ENCODE measurements at regions not wholly inside any gene's neighbourhood (a gene's known extent, or its start where the extent isn't known, plus 50 kb on each side); places are given as distances from the start of the nearest gene placed in this dataset.

- Histone ChIP-seq H3K4me3 (ENCODE audit: low read depth in 1 of 5, low read length in 5 of 5) (no peak overlapping the region), H3K9me3 (ENCODE audit: control insufficient read depth in 5 of 5, low read length in 5 of 5) (no peaks in the 10 kb centered on the region), H3K4me1 (ENCODE audit: control insufficient read depth in 5 of 5, insufficient read depth in 5 of 5, low read length in 5 of 5) (no peaks in the 10 kb centered on the region), H3K9ac (ENCODE audit: low read length in 5 of 5) (no peak overlapping the region), H3K27ac (ENCODE audit: low read depth, low read length) (no peak overlapping the region), H3K27me3 (ENCODE audit: control insufficient read depth in 5 of 5, insufficient read depth in 4 of 5, low read length in 5 of 5) (no peaks in the 10 kb centered on the region), H3K36me3 (ENCODE audit: control insufficient read depth in 5 of 5, insufficient read depth in 5 of 5, low read length in 5 of 5) (no peaks in the 10 kb centered on the region)
Measured at GRCh38 chr20:24737212-24737850, 211.7 kb upstream of the CST7 start.

- Histone ChIP-seq H3K36me3 (ENCODE audit: control insufficient read depth in 5 of 5, insufficient read depth in 5 of 5, low read length in 5 of 5) (no peaks in the 10 kb centered on the region), H3K27me3 (ENCODE audit: control insufficient read depth in 5 of 5, insufficient read depth in 4 of 5, low read length in 5 of 5) (peaks cover 0 to 3% (median 0%) of the 10 kb centered on the region in 5 donors), H3K27ac (ENCODE audit: low read depth, low read length) (no peak overlapping the region), H3K9ac (ENCODE audit: low read length in 5 of 5) (no peak overlapping the region), H3K4me1 (ENCODE audit: control insufficient read depth in 5 of 5, insufficient read depth in 5 of 5, low read length in 5 of 5) (no peaks in the 10 kb centered on the region), H3K4me3 (ENCODE audit: low read depth in 1 of 5, low read length in 5 of 5) (no peak overlapping the region), H3K9me3 (ENCODE audit: control insufficient read depth in 5 of 5, low read length in 5 of 5) (no peaks in the 10 kb centered on the region)
Measured at GRCh38 chr20:24738058-24738775, 210.9 kb upstream of the CST7 start.

- Histone ChIP-seq H3K36me3 (ENCODE audit: control insufficient read depth in 5 of 5, insufficient read depth in 5 of 5, low read length in 5 of 5) (no peaks in the 10 kb centered on the region), H3K4me3 (ENCODE audit: low read depth in 1 of 5, low read length in 5 of 5) (no peak overlapping the region), H3K4me1 (ENCODE audit: control insufficient read depth in 5 of 5, insufficient read depth in 5 of 5, low read length in 5 of 5) (no peaks in the 10 kb centered on the region), H3K9me3 (ENCODE audit: control insufficient read depth in 5 of 5, low read length in 5 of 5) (no peaks in the 10 kb centered on the region), H3K27ac (ENCODE audit: low read depth, low read length) (no peak overlapping the region), H3K9ac (ENCODE audit: low read length in 5 of 5) (no peak overlapping the region), H3K27me3 (ENCODE audit: control insufficient read depth in 5 of 5, insufficient read depth in 4 of 5, low read length in 5 of 5) (peaks cover 0 to 4% (median 0%) of the 10 kb centered on the region in 5 donors)
Measured at GRCh38 chr20:24738981-24739633, 210.0 kb upstream of the CST7 start.

GRCh38 chr20:24739746-24740145 lies 209.3 kb upstream of the CST7 start:
- no peak overlapping the region for H3K27ac ChIP-seq (ENCODE audit: low read depth, low read length)
- no peaks in the 10 kb centered on the region for H3K9me3 ChIP-seq (ENCODE audit: control insufficient read depth in 5 of 5, low read length in 5 of 5)
- no peaks in the 10 kb centered on the region for H3K4me1 ChIP-seq (ENCODE audit: control insufficient read depth in 5 of 5, insufficient read depth in 5 of 5, low read length in 5 of 5)
- H3K36me3 ChIP-seq (ENCODE audit: control insufficient read depth in 5 of 5, insufficient read depth in 5 of 5, low read length in 5 of 5), result no peaks in the 10 kb centered on the region
- H3K4me3 ChIP-seq (ENCODE audit: low read depth in 1 of 5, low read length in 5 of 5), result no peak overlapping the region
- no peak overlapping the region for H3K9ac ChIP-seq (ENCODE audit: low read length in 5 of 5)
- peaks cover 0 to 4% (median 0%) of the 10 kb centered on the region in 5 donors for H3K27me3 ChIP-seq (ENCODE audit: control insufficient read depth in 5 of 5, insufficient read depth in 4 of 5, low read length in 5 of 5)

GRCh38 chr20:24741493-24742072 lies 207.5 kb upstream of the CST7 start:
- H3K9me3 ChIP-seq (ENCODE audit: control insufficient read depth in 5 of 5, low read length in 5 of 5), result no peaks in the 10 kb centered on the region
- no peak overlapping the region for H3K9ac ChIP-seq (ENCODE audit: low read length in 5 of 5)
- peaks cover 0 to 4% (median 0%) of the 10 kb centered on the region in 5 donors for H3K27me3 ChIP-seq (ENCODE audit: control insufficient read depth in 5 of 5, insufficient read depth in 4 of 5, low read length in 5 of 5)
- no peak overlapping the region for H3K4me3 ChIP-seq (ENCODE audit: low read depth in 1 of 5, low read length in 5 of 5)
- no peaks in the 10 kb centered on the region for H3K4me1 ChIP-seq (ENCODE audit: control insufficient read depth in 5 of 5, insufficient read depth in 5 of 5, low read length in 5 of 5)
- no peaks in the 10 kb centered on the region for H3K36me3 ChIP-seq (ENCODE audit: control insufficient read depth in 5 of 5, insufficient read depth in 5 of 5, low read length in 5 of 5)
- H3K27ac ChIP-seq (ENCODE audit: low read depth, low read length), result no peak overlapping the region

- H3K4me3 ChIP-seq (ENCODE audit: low read depth in 1 of 5, low read length in 5 of 5), result no peak overlapping the region
- H3K9me3 ChIP-seq (ENCODE audit: control insufficient read depth in 5 of 5, low read length in 5 of 5), result no peaks in the 10 kb centered on the region
- peaks cover 0 to 4% (median 0%) of the 10 kb centered on the region in 5 donors for H3K27me3 ChIP-seq (ENCODE audit: control insufficient read depth in 5 of 5, insufficient read depth in 4 of 5, low read length in 5 of 5)
- no peaks in the 10 kb centered on the region for H3K36me3 ChIP-seq (ENCODE audit: control insufficient read depth in 5 of 5, insufficient read depth in 5 of 5, low read length in 5 of 5)
- no peaks in the 10 kb centered on the region for H3K4me1 ChIP-seq (ENCODE audit: control insufficient read depth in 5 of 5, insufficient read depth in 5 of 5, low read length in 5 of 5)
- no peak overlapping the region for H3K9ac ChIP-seq (ENCODE audit: low read length in 5 of 5)
- no peak overlapping the region for H3K27ac ChIP-seq (ENCODE audit: low read depth, low read length)
Measured at GRCh38 chr20:24742436-24742835, 206.6 kb upstream of the CST7 start.

- peaks cover 0 to 3% (median 0%) of the 10 kb centered on the region in 5 donors for H3K4me1 ChIP-seq (ENCODE audit: control insufficient read depth in 5 of 5, insufficient read depth in 5 of 5, low read length in 5 of 5)
- H3K9me3 ChIP-seq (ENCODE audit: control insufficient read depth in 5 of 5, low read length in 5 of 5), result no peaks in the 10 kb centered on the region
- H3K36me3 ChIP-seq (ENCODE audit: control insufficient read depth in 5 of 5, insufficient read depth in 5 of 5, low read length in 5 of 5), result no peaks in the 10 kb centered on the region
- H3K27ac ChIP-seq (ENCODE audit: low read depth, low read length), result no peak overlapping the region
- H3K27me3 ChIP-seq (ENCODE audit: control insufficient read depth in 5 of 5, insufficient read depth in 4 of 5, low read length in 5 of 5), result peaks cover 0 to 4% (median 0%) of the 10 kb centered on the region in 5 donors
- H3K9ac ChIP-seq (ENCODE audit: low read length in 5 of 5), result no peak overlapping the region
- H3K4me3 ChIP-seq (ENCODE audit: low read depth in 1 of 5, low read length in 5 of 5), result no peak overlapping the region
Measured at GRCh38 chr20:24742989-24743388, 206.1 kb upstream of the CST7 start.

- H3K4me1 ChIP-seq (ENCODE audit: control insufficient read depth in 5 of 5, insufficient read depth in 5 of 5, low read length in 5 of 5), result peaks cover 0 to 4% (median 0%) of the 10 kb centered on the region in 5 donors
- no peak overlapping the region for H3K9ac ChIP-seq (ENCODE audit: low read length in 5 of 5)
- no peak overlapping the region for H3K27ac ChIP-seq (ENCODE audit: low read depth, low read length)
- no peak overlapping the region for H3K4me3 ChIP-seq (ENCODE audit: low read depth in 1 of 5, low read length in 5 of 5)
- H3K9me3 ChIP-seq (ENCODE audit: control insufficient read depth in 5 of 5, low read length in 5 of 5), result no peaks in the 10 kb centered on the region
- H3K27me3 ChIP-seq (ENCODE audit: control insufficient read depth in 5 of 5, insufficient read depth in 4 of 5, low read length in 5 of 5), result peaks cover 0 to 4% (median 0%) of the 10 kb centered on the region in 5 donors
- H3K36me3 ChIP-seq (ENCODE audit: control insufficient read depth in 5 of 5, insufficient read depth in 5 of 5, low read length in 5 of 5), result no peaks in the 10 kb centered on the region
Measured at GRCh38 chr20:24743641-24744040, 205.4 kb upstream of the CST7 start.

- no peaks in the 10 kb centered on the region for H3K9me3 ChIP-seq (ENCODE audit: control insufficient read depth in 5 of 5, low read length in 5 of 5)
Measured at GRCh38 chr20:24744747-24745146, 204.3 kb upstream of the CST7 start.

GRCh38 chr20:24745206-24745605 lies 203.9 kb upstream of the CST7 start:
- Histone ChIP-seq H3K9ac (ENCODE audit: low read length in 5 of 5) (no peak overlapping the region), H3K27me3 (ENCODE audit: control insufficient read depth in 5 of 5, insufficient read depth in 4 of 5, low read length in 5 of 5) (peaks cover 0 to 4% (median 0%) of the 10 kb centered on the region in 5 donors), H3K4me1 (ENCODE audit: control insufficient read depth in 5 of 5, insufficient read depth in 5 of 5, low read length in 5 of 5) (peaks cover 0 to 4% (median 0%) of the 10 kb centered on the region in 5 donors), H3K4me3 (ENCODE audit: low read depth in 1 of 5, low read length in 5 of 5) (no peak overlapping the region), H3K27ac (ENCODE audit: low read depth, low read length) (no peak overlapping the region), H3K9me3 (ENCODE audit: control insufficient read depth in 5 of 5, low read length in 5 of 5) (no peaks in the 10 kb centered on the region), H3K36me3 (ENCODE audit: control insufficient read depth in 5 of 5, insufficient read depth in 5 of 5, low read length in 5 of 5) (no peaks in the 10 kb centered on the region)

More at GRCh38 chr20:24744747-24745146, 204.3 kb upstream of the CST7 start:
- Histone ChIP-seq H3K36me3 (ENCODE audit: control insufficient read depth in 5 of 5, insufficient read depth in 5 of 5, low read length in 5 of 5) (no peaks in the 10 kb centered on the region), H3K4me3 (ENCODE audit: low read depth in 1 of 5, low read length in 5 of 5) (no peak overlapping the region), H3K27me3 (ENCODE audit: control insufficient read depth in 5 of 5, insufficient read depth in 4 of 5, low read length in 5 of 5) (peaks cover 0 to 4% (median 0%) of the 10 kb centered on the region in 5 donors), H3K4me1 (ENCODE audit: control insufficient read depth in 5 of 5, insufficient read depth in 5 of 5, low read length in 5 of 5) (peaks cover 0 to 4% (median 0%) of the 10 kb centered on the region in 5 donors), H3K9ac (ENCODE audit: low read length in 5 of 5) (no peak overlapping the region), H3K27ac (ENCODE audit: low read depth, low read length) (no peak overlapping the region)
